ENCODE measurements at regions not wholly inside any gene's neighbourhood (a gene's known extent, or its start where the extent isn't known, plus 50 kb on each side); places are given as distances from the start of the nearest gene placed in this dataset.

GRCh38 chr18:78679613-78680260 lies 299.9 kb upstream of the SALL3 start:
- TF ChIP-seq POLR2AphosphoS5 (IDR thresholded peaks at IDR 0.05; ENCODE audit: low read depth, low read length) (no peak), REST (IDR thresholded peaks at IDR 0.05; ENCODE audit: insufficient read depth in 1 of 2, low read depth in 2 of 2, low read length in 2 of 2) (no peak), FOXP2 (optimal IDR thresholded peaks at IDR 0.05; ENCODE audit: borderline replicate concordance, extremely low read depth, extremely low read length, insufficient read depth) (no peak), TAF1 (IDR thresholded peaks at IDR 0.05; ENCODE audit: borderline replicate concordance, insufficient read depth, low read length) (no peak), SIN3A (IDR thresholded peaks at IDR 0.05; ENCODE audit: borderline replicate concordance, insufficient read depth, low read length) (no peak)
